ENCODE measurements at regions not wholly inside any gene's neighbourhood (a gene's known extent, or its start where the extent isn't known, plus 50 kb on each side); places are given as distances from the start of the nearest gene placed in this dataset.

- no peak overlapping the region for H3K4me3 ChIP-seq (ENCODE audit: low read depth, low read length, poor library complexity, severe bottlenecking)
- H3K36me3 ChIP-seq (ENCODE audit: insufficient read depth, low read length), result no peaks in the 10 kb centered on the region
- DNase-seq (ENCODE audit: low spot score), result no peak
- H3K9me3 ChIP-seq (ENCODE audit: low read length), result no peaks in the 10 kb centered on the region
- ChIA-PET POLR2A (interaction anchor here (0.6 kb wide), 2 partner anchors 21 to 111 kb away, joined by 3 read pairs; no protein-coding TSS in a partner anchor), CTCF (ENCODE audit: unreplicated experiment) (no interaction called here)
- no peaks in the 10 kb centered on the region for H4K20me1 ChIP-seq (ENCODE audit: insufficient read depth, low read length)
- H3K4me1 ChIP-seq (ENCODE audit: insufficient read depth, low read length, poor library complexity, severe bottlenecking), result no peaks in the 10 kb centered on the region
- TF ChIP-seq CTCF (conservative IDR thresholded peaks at IDR 0.05; ENCODE audit: low read length) (no peak), EZH2phosphoT487 (IDR thresholded peaks at IDR 0.05; ENCODE audit: borderline replicate concordance, low read depth, low read length) (no peak)
- no peaks in the 10 kb centered on the region for H3K79me2 ChIP-seq (ENCODE audit: insufficient read depth, low read depth, low read length)
- H2AFZ ChIP-seq (ENCODE audit: low read length), result no peak overlapping the region
- no TSS peak for BruUV-seq (replicated peaks)
- H3K9me2 ChIP-seq (ENCODE audit: insufficient read depth, low read length), result no peaks in the 10 kb centered on the region
- intact Hi-C loops (cut with micrococcal nuclease; ENCODE audit: unreplicated experiment), result no loop called here
- H3K4me2 ChIP-seq (ENCODE audit: low read length), result no peak overlapping the region
- H3K27ac ChIP-seq (ENCODE audit: low read depth, low read length, poor library complexity, severe bottlenecking), result no peak overlapping the region
Measured at GRCh38 chr3:189404797-189405484, 226.2 kb upstream of the TP63 start.

- intact Hi-C loops (cut with micrococcal nuclease; ENCODE audit: unreplicated experiment), result no loop called here
- H3K9me2 ChIP-seq (ENCODE audit: insufficient read depth, low read length), result no peaks in the 10 kb centered on the region
- no TSS peak for BruUV-seq (replicated peaks)
- no peaks in the 10 kb centered on the region for H3K9me3 ChIP-seq (ENCODE audit: low read length)
- no peak overlapping the region for H2AFZ ChIP-seq (ENCODE audit: low read length)
- CTCF ChIA-PET (ENCODE audit: unreplicated experiment), result no interaction called here
- no peak overlapping the region for H3K4me2 ChIP-seq (ENCODE audit: low read length)
- H3K79me2 ChIP-seq (ENCODE audit: insufficient read depth, low read depth, low read length), result no peaks in the 10 kb centered on the region
- H3K4me1 ChIP-seq (ENCODE audit: insufficient read depth, low read length, poor library complexity, severe bottlenecking), result no peaks in the 10 kb centered on the region
- no peak overlapping the region for H3K4me3 ChIP-seq (ENCODE audit: low read depth, low read length, poor library complexity, severe bottlenecking)
- POLR2A ChIA-PET, result interaction anchor here (0.6 to 1.0 kb wide), 3 partner anchors 10 to 1126 kb away, joined by 3 to 4 read pairs (median 3); no protein-coding TSS in a partner anchor
- no peak for DNase-seq (ENCODE audit: low spot score)
- H3K27ac ChIP-seq (ENCODE audit: low read depth, low read length, poor library complexity, severe bottlenecking), result no peak overlapping the region
- no peaks in the 10 kb centered on the region for H4K20me1 ChIP-seq (ENCODE audit: insufficient read depth, low read length)
- no peaks in the 10 kb centered on the region for H3K36me3 ChIP-seq (ENCODE audit: insufficient read depth, low read length)
- TF ChIP-seq EZH2phosphoT487 (IDR thresholded peaks at IDR 0.05; ENCODE audit: borderline replicate concordance, low read depth, low read length) (no peak), CTCF (conservative IDR thresholded peaks at IDR 0.05; ENCODE audit: low read length) (no peak)
Measured at GRCh38 chr3:189406148-189406547, 225.0 kb upstream of the TP63 start.

GRCh38 chr3:189410522-189410921 is 220.7 kb upstream of the TP63 start:
- Histone ChIP-seq H4K20me1 (ENCODE audit: insufficient read depth, low read length) (no peaks in the 10 kb centered on the region), H3K4me3 (ENCODE audit: low read depth, low read length, poor library complexity, severe bottlenecking) (no peak overlapping the region), H3K9me3 (ENCODE audit: low read length) (no peaks in the 10 kb centered on the region), H3K36me3 (ENCODE audit: insufficient read depth, low read length) (no peaks in the 10 kb centered on the region), H2AFZ (ENCODE audit: low read length) (no peak overlapping the region), H3K4me1 (ENCODE audit: insufficient read depth, low read length, poor library complexity, severe bottlenecking) (no peaks in the 10 kb centered on the region), H3K79me2 (ENCODE audit: insufficient read depth, low read depth, low read length) (no peaks in the 10 kb centered on the region), H3K4me2 (ENCODE audit: low read length) (no peak overlapping the region), H3K9me2 (ENCODE audit: insufficient read depth, low read length) (no peaks in the 10 kb centered on the region), H3K27ac (ENCODE audit: low read depth, low read length, poor library complexity, severe bottlenecking) (no peak overlapping the region)
- TF ChIP-seq CTCF (conservative IDR thresholded peaks at IDR 0.05; ENCODE audit: low read length), result no peak
- POLR2A ChIA-PET, result no interaction called here
- BruUV-seq (replicated peaks), result no TSS peak
- intact Hi-C loops (cut with micrococcal nuclease; ENCODE audit: unreplicated experiment), result no loop called here
- CTCF ChIA-PET (ENCODE audit: unreplicated experiment), result no interaction called here
- no peak for DNase-seq (ENCODE audit: low spot score)

Data from OCI-LY7 (cell line).